ENCODE measurements at regions not wholly inside any gene's neighbourhood (a gene's known extent, or its start where the extent isn't known, plus 50 kb on each side); places are given as distances from the start of the nearest gene placed in this dataset.

- no peak overlapping the region for H3K4me3 Mint-ChIP-seq (ENCODE audit: unreplicated experiment)
- H3K36me3 Mint-ChIP-seq (ENCODE audit: unreplicated experiment): no peaks in the 10 kb centered on the region
- H3K9me3 Mint-ChIP-seq (ENCODE audit: unreplicated experiment): peaks cover 4% of the 10 kb centered on the region
- no peak for TF ChIP-seq CTCF (IDR thresholded peaks at IDR 0.05)
- peaks cover 7% of the 10 kb centered on the region for H3K4me1 Mint-ChIP-seq (ENCODE audit: unreplicated experiment)
- H3K27ac Mint-ChIP-seq (ENCODE audit: unreplicated experiment): no peak overlapping the region
- peaks cover 8% of the 10 kb centered on the region for H3K27me3 Mint-ChIP-seq (ENCODE audit: unreplicated experiment)
- DNase-seq (ENCODE audit: extremely low spot score, unreplicated experiment): no peak
Observed at GRCh38 chr14:79967001-79967400, 244.3 kb downstream of the DIO2 start.

GRCh38 chr14:79965896-79966295 lies 245.4 kb downstream of the DIO2 start:
- DNase-seq (ENCODE audit: extremely low spot score, unreplicated experiment): no peak
- H3K9me3 Mint-ChIP-seq (ENCODE audit: unreplicated experiment): peaks cover 4% of the 10 kb centered on the region

GRCh38 chr14:79961197-79961596 lies 250.1 kb downstream of the DIO2 start:
- H3K4me1 Mint-ChIP-seq (ENCODE audit: unreplicated experiment): no peaks in the 10 kb centered on the region
- no peak for TF ChIP-seq CTCF (IDR thresholded peaks at IDR 0.05)
- H3K27ac Mint-ChIP-seq (ENCODE audit: unreplicated experiment): no peak overlapping the region
- H3K4me3 Mint-ChIP-seq (ENCODE audit: unreplicated experiment): no peak overlapping the region
- H3K9me3 Mint-ChIP-seq (ENCODE audit: unreplicated experiment): peaks cover 26% of the 10 kb centered on the region
- DNase-seq (ENCODE audit: extremely low spot score, unreplicated experiment): no peak
- H3K36me3 Mint-ChIP-seq (ENCODE audit: unreplicated experiment): peaks cover 9% of the 10 kb centered on the region
- peaks cover 28% of the 10 kb centered on the region for H3K27me3 Mint-ChIP-seq (ENCODE audit: unreplicated experiment)

More at GRCh38 chr14:79965896-79966295, 245.4 kb downstream of the DIO2 start:
- peaks cover 14% of the 10 kb centered on the region for H3K27me3 Mint-ChIP-seq (ENCODE audit: unreplicated experiment)
- H3K27ac Mint-ChIP-seq (ENCODE audit: unreplicated experiment): no peak overlapping the region
- H3K36me3 Mint-ChIP-seq (ENCODE audit: unreplicated experiment): no peaks in the 10 kb centered on the region
- no peak overlapping the region for H3K4me3 Mint-ChIP-seq (ENCODE audit: unreplicated experiment)
- no peak for TF ChIP-seq CTCF (IDR thresholded peaks at IDR 0.05)
- no peaks in the 10 kb centered on the region for H3K4me1 Mint-ChIP-seq (ENCODE audit: unreplicated experiment)

GRCh38 chr14:79960288-79960687 lies 251.0 kb downstream of the DIO2 start:
- no peak overlapping the region for H3K27ac Mint-ChIP-seq (ENCODE audit: unreplicated experiment)
- no peak overlapping the region for H3K4me3 Mint-ChIP-seq (ENCODE audit: unreplicated experiment)
- H3K36me3 Mint-ChIP-seq (ENCODE audit: unreplicated experiment): peaks cover 9% of the 10 kb centered on the region
- H3K9me3 Mint-ChIP-seq (ENCODE audit: unreplicated experiment): peaks cover 35% of the 10 kb centered on the region
- H3K4me1 Mint-ChIP-seq (ENCODE audit: unreplicated experiment): no peaks in the 10 kb centered on the region
- TF ChIP-seq CTCF (IDR thresholded peaks at IDR 0.05): no peak
- peaks cover 28% of the 10 kb centered on the region for H3K27me3 Mint-ChIP-seq (ENCODE audit: unreplicated experiment)
- DNase-seq (ENCODE audit: extremely low spot score, unreplicated experiment): no peak

GRCh38 chr14:79951572-79951971 lies 259.7 kb downstream of the DIO2 start:
- Mint-ChIP-seq H3K27me3 (ENCODE audit: unreplicated experiment) (peaks cover 17% of the 10 kb centered on the region), H3K4me1 (ENCODE audit: unreplicated experiment) (no peaks in the 10 kb centered on the region), H3K27ac (ENCODE audit: unreplicated experiment) (no peak overlapping the region), H3K9me3 (ENCODE audit: unreplicated experiment) (peaks cover 24% of the 10 kb centered on the region), H3K36me3 (ENCODE audit: unreplicated experiment) (peaks cover 6% of the 10 kb centered on the region), H3K4me3 (ENCODE audit: unreplicated experiment) (no peak overlapping the region)
- no peak for DNase-seq (ENCODE audit: extremely low spot score, unreplicated experiment)
- TF ChIP-seq CTCF (IDR thresholded peaks at IDR 0.05): no peak
